Spleen (tissue), 11 donors: ENCODE measurements at regions not wholly inside any gene's neighbourhood (a gene's known extent, or its start where the extent isn't known, plus 50 kb on each side); places are given as distances from the start of the nearest gene placed in this dataset.
A peak's percentile ranks its signal among the peaks of the same experiment; 100 is the strongest.
"Not testable (repeated sequence)": the region's sequence is repeated elsewhere in the genome, so short reads cannot be mapped to it uniquely, and the experiment has no call there.

ENCODE experiments used
- DNase-seq: peaks from one replicate; pipeline ENCODE4 v3.0.0-alpha.2; 2020
- H3K27ac ChIP-seq, 8 donors: fragments of 200-600 bp; sonication (generic) in 7 of 8; 1 replicate in 4 of 8; 2 replicates in 4 of 8; pipeline versions ENCODE4 v1.5.0 to v1.8.0; 2016 to 2021; ENCODE audit warnings: inconsistent platforms in 4 of 8, mild to moderate bottlenecking in 4 of 8, moderate library complexity in 1 of 8
- H3K27me3 ChIP-seq, 7 donors: fragments of 200-600 bp; sonication (generic) in 6 of 7; replicated peaks in 1 of 7; 1 replicate in 4 of 7; 2 replicates in 3 of 7; pipeline versions ENCODE4 v1.5.0 to v1.8.0; 2016 to 2021; ENCODE audit warnings: inconsistent platforms in 3 of 7, mild to moderate bottlenecking in 1 of 7
- H3K36me3 ChIP-seq, 6 donors: fragments of 200-600 bp; sonication (generic) in 5 of 6; 1 replicate in 4 of 6; 2 replicates in 2 of 6; pipeline versions ENCODE4 v1.5.0 to v1.8.0; 2016 to 2021; ENCODE audit warnings: inconsistent platforms in 2 of 6
- H3K4me1 ChIP-seq, 6 donors: fragments of 200-600 bp; sonication (generic) in 5 of 6; 1 replicate in 3 of 6; 2 replicates in 3 of 6; pipeline versions ENCODE4 v1.5.0 to v1.8.0; 2016 to 2021; ENCODE audit warnings: inconsistent platforms in 3 of 6
- H3K4me3 ChIP-seq, 8 donors: fragments of 200-600 bp; sonication (generic) in 7 of 8; 1 replicate in 4 of 8; 2 replicates in 4 of 8; pipeline versions ENCODE4 v1.5.0 to v1.8.0; 2016 to 2021; ENCODE audit warnings: inconsistent platforms in 4 of 8, mild to moderate bottlenecking in 4 of 8, moderate library complexity in 2 of 8
- H3K9me3 ChIP-seq, 8 donors: fragments of 200-600 bp; sonication (generic) in 7 of 8; 1 replicate in 4 of 8; 2 replicates in 4 of 8; pipeline versions ENCODE4 v1.5.0 to v1.8.0; 2016 to 2021; ENCODE audit warnings: inconsistent platforms in 4 of 8
- POLR2A ChIP-seq, 3 donors: fragments of 450-650 bp; IDR thresholded peaks; one replicate each; pipeline ENCODE4 v1.5.1; 2017; ENCODE audit warnings: antibody characterized with exemption in 3 of 3, mild to moderate bottlenecking in 1 of 3
- POLR2AphosphoS5 ChIP-seq, 3 donors: sonication (generic); formaldehyde crosslinking; IDR thresholded peaks; one replicate each; pipeline ENCODE4 v1.5.1; 2017; ENCODE audit warnings: antibody characterized with exemption in 3 of 3
- WGBS, 5 donors: extraction: QIAGEN DNeasy Blood & Tissue Kit in 3 of 5; methylation state at CpG; one replicate each; pipeline versions ENCODE4 v1.1.5 to v1.1.7; 2013 to 2018; 5-methylcytosine and 5-hydroxymethylcytosine counted together
- intact Hi-C: fragments of 100-400 bp; cut with DNase I; formaldehyde crosslinking; loops from one replicate; pipeline ENCODE4 v1.15.0; 2023; ENCODE audit warnings: low total_unique reads
- TF ChIP-seq, protein P1 (sequence below), 11 experiments: fragments of 200-600 bp in 7 of 11; fragments of 450-650 bp in 4 of 11; sonication (generic) in 4 of 11; IDR thresholded peaks in 8 of 11; conservative IDR thresholded peaks in 3 of 11; 1 replicate in 7 of 11; 2 replicates in 4 of 11; pipeline versions ENCODE4 v1.4.0 to v1.8.0; 2016 to 2021; ENCODE audit warnings: antibody characterized with exemption in 11 of 11, inconsistent platforms in 4 of 11, mild to moderate bottlenecking in 1 of 11
- donor health status: healthy with polysubstance abuse.
- donor health status: DM: no; HTN: no; CAD: no; lungs with moderate emphysema.
- donor health status: DM: no; HTN: no; CAD: no.
- donor health status: Bipolar disorder and iron deficiency.
- donor health status: healthy.
- donor health status: DM: no; HTN: no; CAD: no.
- donor health status: DM: yes; HTN: yes; CAD: no.

DNA sequence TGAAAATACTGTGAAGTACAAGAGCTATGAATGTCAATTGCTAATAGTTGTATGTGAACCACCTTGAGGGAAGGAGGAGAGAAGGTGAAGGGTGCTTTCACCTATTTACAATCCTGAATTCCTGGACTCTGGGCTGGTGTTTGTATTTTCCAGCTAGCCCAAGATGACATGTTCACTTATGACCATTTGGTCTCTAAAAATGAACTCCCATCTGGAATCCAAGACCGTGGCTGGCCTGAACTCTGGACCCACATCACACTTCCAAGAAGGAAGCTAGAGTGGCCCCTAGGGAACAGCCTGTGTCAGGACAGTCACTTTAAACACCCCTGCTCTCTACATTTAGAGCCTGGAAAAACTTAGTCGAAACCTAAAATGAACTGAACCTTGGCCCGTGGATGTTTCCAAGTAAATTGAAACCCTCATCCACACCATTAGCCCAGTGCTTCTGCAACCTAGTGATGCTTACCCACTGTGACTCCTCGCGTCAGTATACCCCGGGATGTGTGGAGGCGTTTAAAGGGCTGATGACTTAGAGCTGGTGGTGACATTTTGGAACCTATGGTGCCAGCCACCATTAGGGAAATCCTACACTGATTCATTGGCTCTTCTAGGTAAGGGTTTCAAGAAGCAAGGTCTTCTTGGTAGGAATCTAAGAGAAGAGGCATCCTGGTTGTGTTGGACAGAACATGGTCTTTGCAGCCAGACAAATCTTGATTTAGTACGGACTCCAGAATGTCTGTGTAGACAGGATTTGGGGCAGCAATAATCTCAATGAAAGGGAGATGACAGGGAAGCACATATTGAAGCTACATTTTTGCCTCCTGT is 171.5 kb upstream of the IRF2BP2 start:
- TF ChIP-seq, protein P1, sequence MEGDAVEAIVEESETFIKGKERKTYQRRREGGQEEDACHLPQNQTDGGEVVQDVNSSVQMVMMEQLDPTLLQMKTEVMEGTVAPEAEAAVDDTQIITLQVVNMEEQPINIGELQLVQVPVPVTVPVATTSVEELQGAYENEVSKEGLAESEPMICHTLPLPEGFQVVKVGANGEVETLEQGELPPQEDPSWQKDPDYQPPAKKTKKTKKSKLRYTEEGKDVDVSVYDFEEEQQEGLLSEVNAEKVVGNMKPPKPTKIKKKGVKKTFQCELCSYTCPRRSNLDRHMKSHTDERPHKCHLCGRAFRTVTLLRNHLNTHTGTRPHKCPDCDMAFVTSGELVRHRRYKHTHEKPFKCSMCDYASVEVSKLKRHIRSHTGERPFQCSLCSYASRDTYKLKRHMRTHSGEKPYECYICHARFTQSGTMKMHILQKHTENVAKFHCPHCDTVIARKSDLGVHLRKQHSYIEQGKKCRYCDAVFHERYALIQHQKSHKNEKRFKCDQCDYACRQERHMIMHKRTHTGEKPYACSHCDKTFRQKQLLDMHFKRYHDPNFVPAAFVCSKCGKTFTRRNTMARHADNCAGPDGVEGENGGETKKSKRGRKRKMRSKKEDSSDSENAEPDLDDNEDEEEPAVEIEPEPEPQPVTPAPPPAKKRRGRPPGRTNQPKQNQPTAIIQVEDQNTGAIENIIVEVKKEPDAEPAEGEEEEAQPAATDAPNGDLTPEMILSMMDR (IDR thresholded peaks at IDR 0.05 in 8 of 11, conservative IDR thresholded peaks at IDR 0.05 in 3 of 11): no peak
- TF ChIP-seq POLR2A (IDR thresholded peaks at IDR 0.05): no peak
- TF ChIP-seq POLR2AphosphoS5 (IDR thresholded peaks at IDR 0.05): no peak
- intact Hi-C loops: no loop called here
- Histone ChIP-seq H3K4me1 (peaks cover 0 to 27% (median 18%) of the 10 kb centered on the region in 6 donors), H3K27me3 (peaks cover 0 to 66% (median 30%) of the 10 kb centered on the region in 7 donors), H3K4me3 (no peak overlapping the region), H3K9me3 (no peaks in the 10 kb centered on the region), H3K27ac (no peak overlapping the region), H3K36me3 (no peaks in the 10 kb centered on the region)
- 86 to 93% (median 87%) methylated on average over 8 of the region's 8 CpGs for WGBS, 5 donors
- DNase-seq: no peak

DNA sequence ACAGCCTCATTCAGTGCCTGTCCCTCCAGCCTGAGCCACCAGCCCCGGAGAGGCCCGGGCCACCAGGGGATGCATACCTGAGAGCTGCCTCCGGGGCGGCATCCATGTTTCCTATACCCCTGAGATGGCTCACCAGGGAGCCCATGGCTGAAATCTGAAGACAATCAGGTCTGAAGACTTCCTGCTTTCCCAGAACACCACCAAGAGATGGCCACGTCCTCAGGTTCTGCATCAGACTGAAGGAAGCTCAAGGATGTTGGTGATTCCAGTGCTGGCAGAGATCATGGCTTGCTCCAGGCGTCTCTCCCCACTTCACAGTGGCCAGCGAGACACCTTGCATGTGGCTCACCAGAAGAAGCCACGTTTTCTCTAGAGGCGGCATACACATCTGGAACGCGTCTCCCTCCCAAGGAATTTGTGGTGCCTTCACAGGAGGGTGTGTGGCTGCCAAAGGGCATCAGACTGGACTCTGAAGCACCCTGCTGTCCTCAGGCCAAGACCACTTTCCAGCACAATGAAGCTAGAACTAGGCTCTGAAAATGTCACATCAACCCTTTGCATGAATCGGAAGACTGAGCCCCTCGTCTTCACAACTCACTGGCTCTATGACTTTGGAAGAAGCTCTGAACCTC is 170.7 kb upstream of the IRF2BP2 start:
- WGBS, 5 donors: 77 to 88% (median 82%) methylated on average over 13 of the region's 13 CpGs
- H3K9me3 ChIP-seq: no peaks in the 10 kb centered on the region
- H3K4me1 ChIP-seq: peaks cover 0 to 30% (median 18%) of the 10 kb centered on the region in 6 donors
- intact Hi-C loops: no loop called here
- H3K4me3 ChIP-seq: no peak overlapping the region
- H3K27me3 ChIP-seq: peaks cover 0 to 68% (median 30%) of the 10 kb centered on the region in 7 donors
- TF ChIP-seq, protein P1 (IDR thresholded peaks at IDR 0.05 in 8 of 11, conservative IDR thresholded peaks at IDR 0.05 in 3 of 11): no peak
- TF ChIP-seq POLR2A (IDR thresholded peaks at IDR 0.05): no peak
- TF ChIP-seq POLR2AphosphoS5 (IDR thresholded peaks at IDR 0.05): no peak
- H3K36me3 ChIP-seq: no peaks in the 10 kb centered on the region
- DNase-seq: peak; percentile 80
- no peak overlapping the region for H3K27ac ChIP-seq

DNA sequence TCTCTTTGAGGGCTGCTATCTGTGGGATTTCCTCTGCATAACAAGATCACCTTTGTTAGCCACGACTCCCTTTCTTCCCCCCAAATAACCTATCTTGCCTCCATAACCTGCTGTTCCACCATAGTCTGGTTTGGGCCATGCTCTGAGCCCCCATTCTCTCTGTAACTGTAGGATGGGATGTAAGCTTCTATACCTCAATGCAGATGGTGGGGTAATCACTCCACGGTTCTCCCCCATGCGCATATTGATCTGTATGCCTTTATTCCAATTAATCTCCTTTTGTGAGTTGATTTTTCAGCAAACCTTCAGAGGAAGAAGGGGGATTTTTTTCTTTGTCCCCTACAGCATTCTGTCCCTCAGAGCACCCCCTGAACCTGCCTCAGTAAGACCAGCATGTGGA is 170.1 kb upstream of the IRF2BP2 start:
- TF ChIP-seq POLR2AphosphoS5 (IDR thresholded peaks at IDR 0.05): no peak
- no peak for TF ChIP-seq POLR2A (IDR thresholded peaks at IDR 0.05)
- TF ChIP-seq, protein P1 (IDR thresholded peaks at IDR 0.05 in 8 of 11, conservative IDR thresholded peaks at IDR 0.05 in 3 of 11): no peak
- intact Hi-C loops: no loop called here

DNA sequence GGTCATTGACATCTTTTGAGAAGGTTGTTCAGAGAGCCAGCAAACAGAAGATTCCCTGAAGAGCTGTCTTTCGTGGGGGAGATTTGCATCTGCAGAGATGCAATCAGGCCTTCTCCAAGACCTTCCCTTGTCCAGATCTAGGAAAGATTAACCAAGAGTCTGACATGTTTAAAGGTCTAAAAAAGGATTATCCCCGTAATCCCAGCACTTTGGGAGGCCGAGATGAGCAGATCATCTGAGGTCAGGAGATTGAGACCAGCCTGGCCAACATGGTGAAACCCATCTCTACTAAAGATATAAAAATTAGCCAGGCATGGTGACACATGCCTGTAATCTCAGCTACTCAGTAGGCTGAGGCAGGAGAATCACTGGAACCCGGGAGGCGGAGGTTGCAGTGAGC is 169.6 kb upstream of the IRF2BP2 start:
- H3K4me1 ChIP-seq: peaks cover 0 to 37% (median 18%) of the 10 kb centered on the region in 6 donors
- H3K9me3 ChIP-seq, H3K27ac ChIP-seq, DNase-seq, intact Hi-C loops, H3K36me3 ChIP-seq, H3K4me3 ChIP-seq: not testable (repeated sequence)
- 85 to 91% (median 88%) methylated on average over 5 of the region's 5 CpGs for WGBS, 5 donors
- H3K27me3 ChIP-seq: peaks cover 0 to 68% (median 30%) of the 10 kb centered on the region in 7 donors

More for the DNA sequence above, 170.1 kb upstream of the IRF2BP2 start:
- peaks cover 0 to 68% (median 30%) of the 10 kb centered on the region in 7 donors for H3K27me3 ChIP-seq
- no peak overlapping the region for H3K27ac ChIP-seq
- H3K4me3 ChIP-seq: no peak overlapping the region
- H3K36me3 ChIP-seq: no peaks in the 10 kb centered on the region
- no peak for DNase-seq
- H3K9me3 ChIP-seq: no peaks in the 10 kb centered on the region
- peaks cover 0 to 32% (median 18%) of the 10 kb centered on the region in 6 donors for H3K4me1 ChIP-seq
- WGBS, 5 donors: 79 to 86% (median 83%) methylated on average over 3 of the region's 3 CpGs
